Esophagus squamous epithelium (tissue), 4 donors: ENCODE measurements at regions not wholly inside any gene's neighbourhood (a gene's known extent, or its start where the extent isn't known, plus 50 kb on each side); places are given as distances from the start of the nearest gene placed in this dataset.

ENCODE experiments used
- POLR2A ChIP-seq, 4 donors: fragments of 450-650 bp; IDR thresholded peaks; one replicate each; pipeline ENCODE4 v1.6.1; 2017; ENCODE audit warnings: antibody characterized with exemption in 4 of 4, mild to moderate bottlenecking in 4 of 4, moderate library complexity in 3 of 4
- TF ChIP-seq, protein P1 (sequence below), 6 experiments: fragments of 450-650 bp in 4 of 6; fragments of 200-600 bp in 2 of 6; sonication (generic) in 2 of 6; IDR thresholded peaks; one replicate each; pipeline ENCODE4 v1.5.1; 2016 to 2019; ENCODE audit warnings: antibody characterized with exemption in 6 of 6, mild to moderate bottlenecking in 4 of 6, moderate library complexity in 4 of 6

DNA sequence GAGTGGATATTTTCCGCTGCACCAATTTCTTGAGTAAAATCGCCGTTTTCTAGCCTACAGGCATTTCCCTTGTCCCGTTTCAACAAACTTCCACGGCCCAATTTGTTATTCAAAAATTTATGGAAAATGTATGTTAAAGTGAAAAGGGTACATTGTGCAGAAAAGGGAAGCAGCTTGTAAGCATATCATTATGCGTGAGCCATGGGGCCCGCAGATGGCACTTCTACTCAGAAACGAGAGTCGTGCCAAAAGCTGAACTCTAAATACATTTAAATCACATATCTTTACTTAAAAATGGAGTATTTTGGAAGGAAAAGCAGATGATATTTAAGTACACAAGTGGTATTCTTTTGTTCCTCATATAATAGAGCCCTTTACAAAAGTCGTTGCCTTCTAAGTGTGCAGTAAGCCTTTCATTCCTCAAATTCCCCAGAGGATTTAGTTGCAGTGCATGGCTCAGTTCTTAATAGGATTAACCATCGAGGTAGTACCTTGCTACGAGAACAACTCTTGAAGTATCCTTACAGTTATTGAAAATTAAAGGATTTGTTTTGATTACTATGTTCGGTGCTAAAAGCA, 1227.2 kb upstream of the WWC1 start:
- TF ChIP-seq, protein P1, sequence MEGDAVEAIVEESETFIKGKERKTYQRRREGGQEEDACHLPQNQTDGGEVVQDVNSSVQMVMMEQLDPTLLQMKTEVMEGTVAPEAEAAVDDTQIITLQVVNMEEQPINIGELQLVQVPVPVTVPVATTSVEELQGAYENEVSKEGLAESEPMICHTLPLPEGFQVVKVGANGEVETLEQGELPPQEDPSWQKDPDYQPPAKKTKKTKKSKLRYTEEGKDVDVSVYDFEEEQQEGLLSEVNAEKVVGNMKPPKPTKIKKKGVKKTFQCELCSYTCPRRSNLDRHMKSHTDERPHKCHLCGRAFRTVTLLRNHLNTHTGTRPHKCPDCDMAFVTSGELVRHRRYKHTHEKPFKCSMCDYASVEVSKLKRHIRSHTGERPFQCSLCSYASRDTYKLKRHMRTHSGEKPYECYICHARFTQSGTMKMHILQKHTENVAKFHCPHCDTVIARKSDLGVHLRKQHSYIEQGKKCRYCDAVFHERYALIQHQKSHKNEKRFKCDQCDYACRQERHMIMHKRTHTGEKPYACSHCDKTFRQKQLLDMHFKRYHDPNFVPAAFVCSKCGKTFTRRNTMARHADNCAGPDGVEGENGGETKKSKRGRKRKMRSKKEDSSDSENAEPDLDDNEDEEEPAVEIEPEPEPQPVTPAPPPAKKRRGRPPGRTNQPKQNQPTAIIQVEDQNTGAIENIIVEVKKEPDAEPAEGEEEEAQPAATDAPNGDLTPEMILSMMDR (IDR thresholded peaks at IDR 0.05), result no peak
- no peak for TF ChIP-seq POLR2A (IDR thresholded peaks at IDR 0.05)
